Mesendoderm (in vitro differentiated cells): ENCODE measurements at regions not wholly inside any gene's neighbourhood (a gene's known extent, or its start where the extent isn't known, plus 50 kb on each side); places are given as distances from the start of the nearest gene placed in this dataset.

ENCODE experiments used
- DNase-seq: peaks from one replicate; pipeline ENCODE4 v3.0.0; 2013
- H2AK5ac ChIP-seq: 2 replicates; pipeline ENCODE4 v1.6.1; 2013; ENCODE audit warnings: low read length, inconsistent platforms
- H2BK120ac ChIP-seq: 2 replicates; pipeline ENCODE4 v1.6.1; 2013; ENCODE audit warnings: low read depth, mild to moderate bottlenecking, low read length, moderate library complexity, mixed read lengths
- H2BK15ac ChIP-seq: replicated peaks from 2 replicates; pipeline ENCODE4 v1.6.1; 2013; ENCODE audit warnings: low read depth, mild to moderate bottlenecking, moderate library complexity
- H2BK5ac ChIP-seq: 2 replicates; pipeline ENCODE4 v1.6.1; 2013; ENCODE audit warnings: low read length, inconsistent platforms
- H3K18ac ChIP-seq: 2 replicates; pipeline ENCODE4 v1.6.1; 2013; ENCODE audit warnings: mild to moderate bottlenecking, low read length, mixed read lengths
- H3K23ac ChIP-seq: one replicate; pipeline ENCODE4 v1.6.1; 2013; ENCODE audit warnings: low read length
- H3K27ac ChIP-seq: 2 replicates; pipeline ENCODE4 v1.5.1; 2013; ENCODE audit warnings: low read depth, mild to moderate bottlenecking, inconsistent platforms, low read length, moderate library complexity
- H3K27me3 ChIP-seq: 2 replicates; pipeline ENCODE4 v1.6.1; 2013; ENCODE audit warnings: low read length, control low read depth, mild to moderate bottlenecking, inconsistent platforms; ENCODE audit not compliant: insufficient read depth, poor library complexity
- H3K36me3 ChIP-seq: 2 replicates; pipeline ENCODE4 v1.6.1; 2013; ENCODE audit warnings: low read length, inconsistent platforms; ENCODE audit not compliant: control insufficient read depth, insufficient read depth
- H3K4ac ChIP-seq: one replicate; pipeline ENCODE4 v1.6.1; 2013; ENCODE audit warnings: low read depth, mild to moderate bottlenecking, low read length, moderate library complexity
- H3K4me1 ChIP-seq: 2 replicates; pipeline ENCODE4 v1.6.1; 2013; ENCODE audit warnings: low read depth, low read length, inconsistent platforms; ENCODE audit not compliant: control insufficient read depth
- H3K4me2 ChIP-seq: 2 replicates; pipeline ENCODE4 v1.6.1; 2013; ENCODE audit warnings: low read length
- H3K4me3 ChIP-seq: 2 replicates; pipeline ENCODE4 v1.5.1; 2013; ENCODE audit warnings: mild to moderate bottlenecking, low read length
- H3K56ac ChIP-seq: one replicate; pipeline ENCODE4 v1.6.1; 2013; ENCODE audit warnings: low read length
- H3K79me1 ChIP-seq: 2 replicates; pipeline ENCODE4 v1.6.1; 2013; ENCODE audit warnings: low read length, inconsistent platforms
- H3K79me2 ChIP-seq: 2 replicates; pipeline ENCODE4 v1.6.1; 2013; ENCODE audit warnings: mild to moderate bottlenecking, low read length; ENCODE audit not compliant: control insufficient read depth, insufficient read depth
- H3K9ac ChIP-seq: 2 replicates; pipeline ENCODE4 v1.6.1; 2013; ENCODE audit warnings: low read length, inconsistent platforms
- H4K5ac ChIP-seq: one replicate; pipeline ENCODE4 v1.6.1; 2013; ENCODE audit warnings: low read length
- H4K8ac ChIP-seq: one replicate; pipeline ENCODE4 v1.6.1; 2013; ENCODE audit warnings: low read depth, mild to moderate bottlenecking, control low read depth, low read length, moderate library complexity
- WGBS: extraction: QIAGEN DNeasy Blood & Tissue Kit; methylation state at CpG from one replicate; pipeline ENCODE4 v1.1.7; 2013; ENCODE audit warnings: low lambda C conversion rate, missing lambda C conversion rate; ENCODE audit not compliant: insufficient coverage; ENCODE audit errors: extremely low coverage; 5-methylcytosine and 5-hydroxymethylcytosine counted together

DNA sequence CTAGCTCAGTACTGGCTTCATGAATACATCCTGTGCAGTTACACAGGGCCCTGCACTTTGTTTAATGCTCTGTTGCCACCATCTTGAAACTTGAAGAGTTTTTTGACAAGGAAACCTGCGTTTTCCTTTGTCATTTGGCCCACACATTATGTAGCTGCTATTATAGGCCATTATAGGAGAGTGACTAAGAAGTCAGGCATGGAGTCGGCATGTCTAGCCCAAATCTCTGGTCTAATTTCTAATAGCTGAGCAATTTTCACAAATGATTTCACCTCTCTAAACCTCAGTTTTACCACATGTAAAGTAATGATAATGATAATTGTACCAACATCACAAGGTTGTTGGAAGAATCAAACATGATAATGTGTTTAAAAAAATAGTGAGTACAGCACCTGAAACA, 67.1 kb upstream of the MYLIP start:
- Histone ChIP-seq H2BK120ac (no peak overlapping the region), H3K4me2 (no peak overlapping the region), H3K9ac (no peak overlapping the region), H3K4me3 (no peak overlapping the region), H3K4ac (no peak overlapping the region), H3K79me2 (no peaks in the 10 kb centered on the region), H3K23ac (no peak overlapping the region), H2AK5ac (no peak overlapping the region), H3K4me1 (no peaks in the 10 kb centered on the region), H3K18ac (no peak overlapping the region), H3K27ac (no peak overlapping the region), H3K36me3 (no peaks in the 10 kb centered on the region), H3K79me1 (no peaks in the 10 kb centered on the region), H2BK15ac (no peak overlapping the region), H3K56ac (no peak overlapping the region), H2BK5ac (no peak overlapping the region), H4K8ac (no peak overlapping the region), H3K27me3 (no peaks in the 10 kb centered on the region), H4K5ac (no peak overlapping the region)
- no CpG with 5 or more reads among the region's 2 CpGs for WGBS
- DNase-seq: no peak

DNA sequence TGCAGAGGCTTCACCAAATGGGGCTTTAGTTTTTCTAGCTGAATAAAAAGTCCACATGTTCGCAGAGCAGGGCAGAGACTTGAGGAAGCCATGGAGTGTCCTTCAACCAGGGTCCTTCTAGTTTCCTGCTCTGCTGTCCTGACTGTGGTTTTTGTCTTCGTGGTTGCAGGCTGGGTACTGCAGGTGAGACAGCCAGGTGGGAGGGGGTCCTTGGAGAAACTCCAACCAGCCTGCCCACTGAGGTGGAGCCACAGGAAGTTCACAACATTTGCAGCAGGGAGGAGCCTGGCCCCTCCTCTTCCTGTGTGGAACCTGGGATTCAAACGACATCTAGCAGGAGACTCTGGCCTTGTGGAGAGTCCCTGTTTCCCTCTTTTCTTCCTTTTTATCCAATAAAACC, 68.8 kb upstream of the MYLIP start:
- H4K5ac ChIP-seq: no peak overlapping the region
- no peak overlapping the region for H3K4me3 ChIP-seq
- WGBS: no CpG with 5 or more reads among the region's 3 CpGs
- H2BK120ac ChIP-seq: no peak overlapping the region
- no peaks in the 10 kb centered on the region for H3K79me1 ChIP-seq
- no peak overlapping the region for H4K8ac ChIP-seq
- H2BK5ac ChIP-seq: no peak overlapping the region
- no peaks in the 10 kb centered on the region for H3K79me2 ChIP-seq
- no peak overlapping the region for H3K9ac ChIP-seq
- peak; percentile 2 for DNase-seq
- no peak overlapping the region for H3K4me2 ChIP-seq
- H2BK15ac ChIP-seq: no peak overlapping the region
- no peak overlapping the region for H3K23ac ChIP-seq
- no peak overlapping the region for H3K27ac ChIP-seq
- H3K27me3 ChIP-seq: no peaks in the 10 kb centered on the region
- no peak overlapping the region for H3K4ac ChIP-seq
- H2AK5ac ChIP-seq: no peak overlapping the region
- no peak overlapping the region for H3K18ac ChIP-seq
- H3K4me1 ChIP-seq: no peaks in the 10 kb centered on the region
- H3K56ac ChIP-seq: no peak overlapping the region
- H3K36me3 ChIP-seq: no peaks in the 10 kb centered on the region

DNA sequence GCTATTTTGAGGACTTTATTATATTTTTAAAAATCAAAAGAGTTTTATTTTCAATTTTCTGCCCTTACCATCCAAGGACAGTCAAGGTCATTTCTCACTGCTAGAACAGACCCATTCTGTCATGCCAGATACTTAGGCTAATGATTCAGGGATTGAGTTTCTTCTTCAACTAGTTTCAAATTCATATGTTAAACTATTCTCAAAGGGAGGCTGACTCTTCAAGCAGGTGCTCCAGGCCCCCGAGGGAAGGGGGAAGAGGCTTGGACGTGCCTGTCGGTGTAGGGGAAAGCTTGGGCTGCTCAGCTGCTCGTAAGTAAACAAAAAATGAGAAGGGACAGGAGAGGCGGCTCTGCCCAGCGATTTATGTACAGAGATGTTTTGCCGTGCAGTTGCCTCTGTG, 69.4 kb upstream of the MYLIP start:
- Histone ChIP-seq H2BK5ac (no peak overlapping the region), H2BK120ac (no peak overlapping the region), H3K18ac (no peak overlapping the region), H4K5ac (no peak overlapping the region), H3K4ac (no peak overlapping the region), H3K36me3 (no peaks in the 10 kb centered on the region), H3K4me3 (no peak overlapping the region), H4K8ac (no peak overlapping the region), H3K4me1 (no peaks in the 10 kb centered on the region), H3K79me1 (no peaks in the 10 kb centered on the region), H3K27me3 (no peaks in the 10 kb centered on the region), H2BK15ac (no peak overlapping the region), H3K9ac (no peak overlapping the region), H3K23ac (no peak overlapping the region), H3K27ac (no peak overlapping the region), H2AK5ac (no peak overlapping the region), H3K79me2 (no peaks in the 10 kb centered on the region), H3K56ac (no peak overlapping the region), H3K4me2 (no peak overlapping the region)
- WGBS: no CpG with 5 or more reads among the region's 7 CpGs
- DNase-seq: no peak

DNA sequence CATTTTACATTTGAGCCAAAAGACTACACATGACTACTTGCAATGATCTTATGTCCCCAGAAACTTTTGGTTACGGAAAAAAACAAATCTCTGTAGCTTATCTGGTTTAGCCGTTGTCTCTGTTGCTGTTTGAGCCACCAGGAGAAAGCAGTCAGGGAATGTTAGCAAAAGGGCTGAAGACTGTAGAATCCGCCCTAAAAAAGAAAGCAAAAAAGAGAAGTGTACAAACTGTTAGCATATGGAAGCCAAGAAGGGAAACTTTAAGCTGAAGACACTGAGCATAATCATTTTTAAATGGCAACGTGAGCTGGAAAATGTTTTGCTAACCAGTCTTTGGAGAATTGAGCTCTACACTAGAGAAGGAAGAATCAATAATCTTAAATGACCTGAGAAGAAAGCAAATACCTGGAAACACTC, 69.9 kb upstream of the MYLIP start:
- Histone ChIP-seq H2BK120ac (no peak overlapping the region), H3K79me2 (no peaks in the 10 kb centered on the region), H3K23ac (no peak overlapping the region), H4K5ac (no peak overlapping the region), H3K27ac (no peak overlapping the region), H3K4me1 (no peaks in the 10 kb centered on the region), H3K9ac (no peak overlapping the region), H3K36me3 (no peaks in the 10 kb centered on the region), H3K79me1 (no peaks in the 10 kb centered on the region), H3K4ac (no peak overlapping the region), H4K8ac (no peak overlapping the region), H3K4me3 (no peak overlapping the region), H3K27me3 (no peaks in the 10 kb centered on the region), H2BK5ac (no peak overlapping the region), H2BK15ac (no peak overlapping the region), H3K4me2 (no peak overlapping the region), H2AK5ac (no peak overlapping the region), H3K18ac (no peak overlapping the region), H3K56ac (no peak overlapping the region)
- DNase-seq: no peak
- WGBS: no CpG with 5 or more reads among the region's 4 CpGs

DNA sequence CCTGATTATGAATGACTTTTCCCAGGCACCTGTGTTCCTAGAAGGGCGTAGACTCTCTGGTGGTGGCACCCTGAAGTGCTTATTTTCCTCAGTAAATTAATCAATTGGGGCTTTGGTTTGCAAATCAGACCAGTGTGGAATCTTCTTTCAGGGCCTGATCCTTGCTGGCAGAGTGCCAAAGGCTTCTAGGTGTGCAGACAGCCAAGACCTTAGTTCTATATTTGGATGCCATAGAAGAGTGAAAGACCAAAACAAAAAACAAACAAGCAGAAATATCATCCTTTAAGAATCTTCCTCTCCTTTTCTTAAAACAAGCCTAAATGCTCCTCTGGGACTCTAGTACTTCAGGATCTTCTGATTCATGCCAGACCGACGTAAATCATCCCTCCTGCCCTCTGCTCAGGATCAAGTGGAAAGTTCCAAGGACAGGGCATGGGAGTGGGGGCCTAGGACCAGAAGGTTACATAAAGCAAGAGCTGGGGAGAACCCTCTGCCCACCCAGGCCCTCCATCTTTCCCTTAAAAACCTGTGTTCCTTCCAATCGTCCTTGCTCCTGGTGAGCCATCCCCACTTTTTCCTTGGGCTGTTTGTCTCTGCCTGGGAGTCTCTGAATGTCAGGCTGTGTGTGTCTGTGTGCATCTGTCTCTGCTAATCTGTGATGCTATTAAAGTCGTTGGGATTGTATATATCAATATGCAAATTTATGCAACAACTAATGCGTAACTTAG, 70.5 kb upstream of the MYLIP start:
- no peak overlapping the region for H3K9ac ChIP-seq
- H3K27me3 ChIP-seq: no peaks in the 10 kb centered on the region
- H2BK5ac ChIP-seq: no peak overlapping the region
- no peaks in the 10 kb centered on the region for H3K4me1 ChIP-seq
- no CpG with 5 or more reads among the region's 6 CpGs for WGBS
- no peak overlapping the region for H3K27ac ChIP-seq
- no peaks in the 10 kb centered on the region for H3K79me2 ChIP-seq
- no peak overlapping the region for H4K5ac ChIP-seq
- no peak overlapping the region for H2BK120ac ChIP-seq
- H3K23ac ChIP-seq: no peak overlapping the region
- H3K4me3 ChIP-seq: no peak overlapping the region
- no peak overlapping the region for H4K8ac ChIP-seq
- no peak overlapping the region for H3K4ac ChIP-seq
- no peak overlapping the region for H3K56ac ChIP-seq
- H3K18ac ChIP-seq: no peak overlapping the region
- no peak overlapping the region for H2BK15ac ChIP-seq
- DNase-seq: no peak
- H3K4me2 ChIP-seq: no peak overlapping the region
- H3K79me1 ChIP-seq: no peaks in the 10 kb centered on the region
- H3K36me3 ChIP-seq: no peaks in the 10 kb centered on the region
- H2AK5ac ChIP-seq: no peak overlapping the region

DNA sequence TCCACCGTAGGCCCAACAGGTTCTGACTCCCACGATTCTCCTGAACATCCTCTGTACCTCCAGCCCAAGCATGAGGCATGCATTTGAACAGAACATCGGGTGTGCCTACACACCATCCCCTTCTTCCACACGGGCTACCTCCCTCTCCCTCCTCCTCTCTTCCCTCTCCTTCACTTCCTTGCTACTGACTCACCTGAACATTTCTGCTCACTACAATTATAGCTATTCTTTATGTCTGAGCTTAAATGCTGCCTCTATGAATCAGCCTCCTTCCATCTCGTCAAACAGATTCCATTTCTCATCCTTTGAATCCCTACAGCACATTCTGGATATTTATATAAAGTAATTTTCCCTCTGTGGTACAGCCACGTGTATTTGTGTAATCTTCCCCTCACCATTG, 71.4 kb upstream of the MYLIP start:
- Histone ChIP-seq H3K79me2 (no peaks in the 10 kb centered on the region), H3K4me1 (no peaks in the 10 kb centered on the region), H2BK5ac (no peak overlapping the region), H4K8ac (no peak overlapping the region), H3K27me3 (no peaks in the 10 kb centered on the region), H2BK15ac (no peak overlapping the region), H3K9ac (no peak overlapping the region), H4K5ac (no peak overlapping the region), H2BK120ac (no peak overlapping the region), H3K79me1 (no peaks in the 10 kb centered on the region), H3K27ac (no peak overlapping the region), H3K4me3 (no peak overlapping the region), H3K36me3 (no peaks in the 10 kb centered on the region), H3K23ac (no peak overlapping the region), H3K56ac (no peak overlapping the region), H2AK5ac (no peak overlapping the region), H3K4ac (no peak overlapping the region), H3K18ac (no peak overlapping the region), H3K4me2 (no peak overlapping the region)
- WGBS: no CpG with 5 or more reads among the region's 6 CpGs
- DNase-seq: no peak
